ENCODE measurements at regions not wholly inside any gene's neighbourhood (a gene's known extent, or its start where the extent isn't known, plus 50 kb on each side); places are given as distances from the start of the nearest gene placed in this dataset.

GRCh38 chr2:21489080-21489479, 365.3 kb downstream of the TDRD15 start:
- no peak for TF ChIP-seq FOXP2 (optimal IDR thresholded peaks at IDR 0.05; ENCODE audit: borderline replicate concordance, extremely low read depth, extremely low read length, insufficient read depth)
- TF ChIP-seq SIN3A (IDR thresholded peaks at IDR 0.05; ENCODE audit: borderline replicate concordance, insufficient read depth, low read length), result no peak
- TF ChIP-seq TAF1 (IDR thresholded peaks at IDR 0.05; ENCODE audit: borderline replicate concordance, insufficient read depth, low read length), result no peak
- no peak for TF ChIP-seq REST (IDR thresholded peaks at IDR 0.05; ENCODE audit: insufficient read depth in 1 of 2, low read depth in 2 of 2, low read length in 2 of 2)
- no peak for TF ChIP-seq POLR2AphosphoS5 (IDR thresholded peaks at IDR 0.05; ENCODE audit: low read depth, low read length)

GRCh38 chr2:21498016-21498415, 374.2 kb downstream of the TDRD15 start:
- TF ChIP-seq POLR2AphosphoS5 (IDR thresholded peaks at IDR 0.05; ENCODE audit: low read depth, low read length) (no peak), REST (IDR thresholded peaks at IDR 0.05; ENCODE audit: insufficient read depth in 1 of 2, low read depth in 2 of 2, low read length in 2 of 2) (no peak), TAF1 (IDR thresholded peaks at IDR 0.05; ENCODE audit: borderline replicate concordance, insufficient read depth, low read length) (no peak), FOXP2 (optimal IDR thresholded peaks at IDR 0.05; ENCODE audit: borderline replicate concordance, extremely low read depth, extremely low read length, insufficient read depth) (no peak), SIN3A (IDR thresholded peaks at IDR 0.05; ENCODE audit: borderline replicate concordance, insufficient read depth, low read length) (no peak)

GRCh38 chr2:21500401-21500945, 376.7 kb downstream of the TDRD15 start:
- no peak for TF ChIP-seq POLR2AphosphoS5 (IDR thresholded peaks at IDR 0.05; ENCODE audit: low read depth, low read length)
- TF ChIP-seq REST (IDR thresholded peaks at IDR 0.05; ENCODE audit: insufficient read depth in 1 of 2, low read depth in 2 of 2, low read length in 2 of 2), result no peak
- TF ChIP-seq FOXP2 (optimal IDR thresholded peaks at IDR 0.05; ENCODE audit: borderline replicate concordance, extremely low read depth, extremely low read length, insufficient read depth), result no peak
- TF ChIP-seq SIN3A (IDR thresholded peaks at IDR 0.05; ENCODE audit: borderline replicate concordance, insufficient read depth, low read length), result no peak
- no peak for TF ChIP-seq TAF1 (IDR thresholded peaks at IDR 0.05; ENCODE audit: borderline replicate concordance, insufficient read depth, low read length)

GRCh38 chr2:21501376-21502027, 377.7 kb downstream of the TDRD15 start:
- TF ChIP-seq SIN3A (IDR thresholded peaks at IDR 0.05; ENCODE audit: borderline replicate concordance, insufficient read depth, low read length), result no peak
- TF ChIP-seq FOXP2 (optimal IDR thresholded peaks at IDR 0.05; ENCODE audit: borderline replicate concordance, extremely low read depth, extremely low read length, insufficient read depth), result no peak
- no peak for TF ChIP-seq REST (IDR thresholded peaks at IDR 0.05; ENCODE audit: insufficient read depth in 1 of 2, low read depth in 2 of 2, low read length in 2 of 2)
- no peak for TF ChIP-seq TAF1 (IDR thresholded peaks at IDR 0.05; ENCODE audit: borderline replicate concordance, insufficient read depth, low read length)
- no peak for TF ChIP-seq POLR2AphosphoS5 (IDR thresholded peaks at IDR 0.05; ENCODE audit: low read depth, low read length)

All from PFSK-1 (cell line).